Panc1 (cell line): ENCODE measurements at regions not wholly inside any gene's neighbourhood (a gene's known extent, or its start where the extent isn't known, plus 50 kb on each side); places are given as distances from the start of the nearest gene placed in this dataset.

Experiments
- ATAC-seq: fragments of 200-7000 bp; cut with Tn5 transposase; 2 replicates; pipeline ENCODE4 v1.9.1; 2020; ENCODE audit warnings: mild to moderate bottlenecking, moderate library complexity
- BruUV-seq: library from RNA; stranded (reverse); fragments of 400-500 nt; replicated peaks from 2 replicates; lab custom pipeline; 2021; lab: Mats Ljungman, UMichigan
- CTCF ChIA-PET: fragments of 300-600 bp; sonication (Branson Sonifier 250); formaldehyde crosslinking; loops from one replicate; lab custom pipeline; 2022; ENCODE audit warnings: antibody characterized with exemption; lab: Charles Lee
- POLR2A ChIA-PET: fragments of 300-600 bp; sonication (Branson Sonifier 250); formaldehyde crosslinking; loops from one replicate; lab custom pipeline; 2022; ENCODE audit warnings: antibody characterized with exemption; lab: Charles Lee
- DNase-seq: peaks from one replicate; pipeline ENCODE4 v3.0.0-alpha.2; 2010; ENCODE audit warnings: low read depth, low spot score
- H3K27ac ChIP-seq: 2 replicates; pipeline ENCODE4 v1.5.1; 2011; ENCODE audit warnings: mild to moderate bottlenecking, low read length, inconsistent platforms
- H3K27me3 ChIP-seq: fragments of 200-500 bp; sonication (Bioruptor generic); 2 replicates; pipeline ENCODE4 v1.6.0; 2014; ENCODE audit warnings: low read length, inconsistent platforms; ENCODE audit not compliant: control insufficient read depth, insufficient read depth
- H3K36me3 ChIP-seq: fragments of 200-500 bp; sonication (Bioruptor generic); 2 replicates; pipeline ENCODE4 v1.5.1; 2014; ENCODE audit warnings: inconsistent platforms, mild to moderate bottlenecking, low read length, moderate library complexity; ENCODE audit not compliant: control insufficient read depth, insufficient read depth
- H3K4me1 ChIP-seq: 2 replicates; pipeline ENCODE4 v1.5.1; 2011; ENCODE audit warnings: inconsistent platforms, mild to moderate bottlenecking, low read length, moderate library complexity; ENCODE audit not compliant: control insufficient read depth, insufficient read depth
- H3K4me3 ChIP-seq, 2 experiments: 2 replicates each; pipeline ENCODE4 v1.5.1; 2011 to 2012; ENCODE audit warnings: low read depth in 2 of 2, low read length in 2 of 2, mild to moderate bottlenecking in 2 of 2, inconsistent platforms in 1 of 2, moderate library complexity in 1 of 2
- H3K9me3 ChIP-seq: fragments of 200-500 bp; sonication (Bioruptor generic); 2 replicates; pipeline ENCODE4 v1.5.1; 2014; ENCODE audit warnings: low read depth, mild to moderate bottlenecking, inconsistent platforms, low read length, moderate library complexity; ENCODE audit not compliant: control insufficient read depth, insufficient read depth
- CTCF ChIP-seq: fragments of 450-650 bp; IDR thresholded peaks from 2 replicates; pipeline ENCODE4 v1.5.1; 2017; ENCODE audit warnings: mild to moderate bottlenecking
- POLR2AphosphoS5 ChIP-seq: IDR thresholded peaks from 2 replicates; pipeline ENCODE4 v1.6.1; 2012; ENCODE audit warnings: mild to moderate bottlenecking, low read depth, low read length, moderate library complexity
- SIN3A ChIP-seq: IDR thresholded peaks from 2 replicates; pipeline ENCODE4 v1.6.1; 2012; ENCODE audit warnings: low read depth, mild to moderate bottlenecking, low read length, moderate library complexity, borderline replicate concordance; ENCODE audit not compliant: insufficient read depth
- TCF7L2 ChIP-seq: IDR thresholded peaks from 2 replicates; pipeline ENCODE4 v1.6.1; 2011; ENCODE audit warnings: mild to moderate bottlenecking, low read depth, low read length, inconsistent platforms
- in situ Hi-C: cut with HindIII; loops from 2 replicates; pipeline ENCODE4 v1.10.0; 2016; ENCODE audit warnings: low sequenced_read_pairs, low pct_unique_long_range_greater_than_20kb
- intact Hi-C: fragments of 100-400 bp; cut with micrococcal nuclease; formaldehyde crosslinking; loops from one replicate; pipeline ENCODE4 v1.10.0; 2022; ENCODE audit not compliant: unreplicated experiment
- TF ChIP-seq, protein P1 (sequence below), 2 experiments: IDR thresholded peaks; 2 replicates each; pipeline ENCODE4 v1.6.1; 2011 to 2012; ENCODE audit warnings: low read depth in 2 of 2, control low read depth in 1 of 2, low read length in 1 of 2, mild to moderate bottlenecking in 1 of 2, moderate library complexity in 1 of 2; ENCODE audit not compliant: insufficient read depth in 1 of 2

GRCh38 chr16:66121466-66121865 is 245.0 kb upstream of the CDH5 start:
- ATAC-seq = no peak
- H3K9me3 ChIP-seq = no peaks in the 10 kb centered on the region
- no peaks in the 10 kb centered on the region for H3K4me1 ChIP-seq
- H3K36me3 ChIP-seq = no peaks in the 10 kb centered on the region
- in situ Hi-C loops = no loop called here
- H3K4me3 ChIP-seq = no peak overlapping the region
- H3K27me3 ChIP-seq = no peaks in the 10 kb centered on the region; the same call in 1 of the 2 replicates
- no TSS peak for BruUV-seq
- DNase-seq = no peak
- ChIA-PET POLR2A (no interaction called here), CTCF (no interaction called here)
- no peak for TF ChIP-seq CTCF
- no peak for TF ChIP-seq SIN3A
- TF ChIP-seq, protein P1, sequence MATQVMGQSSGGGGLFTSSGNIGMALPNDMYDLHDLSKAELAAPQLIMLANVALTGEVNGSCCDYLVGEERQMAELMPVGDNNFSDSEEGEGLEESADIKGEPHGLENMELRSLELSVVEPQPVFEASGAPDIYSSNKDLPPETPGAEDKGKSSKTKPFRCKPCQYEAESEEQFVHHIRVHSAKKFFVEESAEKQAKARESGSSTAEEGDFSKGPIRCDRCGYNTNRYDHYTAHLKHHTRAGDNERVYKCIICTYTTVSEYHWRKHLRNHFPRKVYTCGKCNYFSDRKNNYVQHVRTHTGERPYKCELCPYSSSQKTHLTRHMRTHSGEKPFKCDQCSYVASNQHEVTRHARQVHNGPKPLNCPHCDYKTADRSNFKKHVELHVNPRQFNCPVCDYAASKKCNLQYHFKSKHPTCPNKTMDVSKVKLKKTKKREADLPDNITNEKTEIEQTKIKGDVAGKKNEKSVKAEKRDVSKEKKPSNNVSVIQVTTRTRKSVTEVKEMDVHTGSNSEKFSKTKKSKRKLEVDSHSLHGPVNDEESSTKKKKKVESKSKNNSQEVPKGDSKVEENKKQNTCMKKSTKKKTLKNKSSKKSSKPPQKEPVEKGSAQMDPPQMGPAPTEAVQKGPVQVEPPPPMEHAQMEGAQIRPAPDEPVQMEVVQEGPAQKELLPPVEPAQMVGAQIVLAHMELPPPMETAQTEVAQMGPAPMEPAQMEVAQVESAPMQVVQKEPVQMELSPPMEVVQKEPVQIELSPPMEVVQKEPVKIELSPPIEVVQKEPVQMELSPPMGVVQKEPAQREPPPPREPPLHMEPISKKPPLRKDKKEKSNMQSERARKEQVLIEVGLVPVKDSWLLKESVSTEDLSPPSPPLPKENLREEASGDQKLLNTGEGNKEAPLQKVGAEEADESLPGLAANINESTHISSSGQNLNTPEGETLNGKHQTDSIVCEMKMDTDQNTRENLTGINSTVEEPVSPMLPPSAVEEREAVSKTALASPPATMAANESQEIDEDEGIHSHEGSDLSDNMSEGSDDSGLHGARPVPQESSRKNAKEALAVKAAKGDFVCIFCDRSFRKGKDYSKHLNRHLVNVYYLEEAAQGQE (IDR thresholded peaks at IDR 0.05; ENCODE audit: insufficient read depth in 1 of 2, low read depth in 2 of 2, low read length in 1 of 2) = no peak
- no peak for TF ChIP-seq TCF7L2
- TF ChIP-seq POLR2AphosphoS5 = no peak
- H3K27ac ChIP-seq = no peak overlapping the region
- intact Hi-C loops = no loop called here

- TF ChIP-seq CTCF (no peak), TCF7L2 (no peak), POLR2AphosphoS5 (no peak), SIN3A (no peak)
- TF ChIP-seq, protein P1 (IDR thresholded peaks at IDR 0.05; ENCODE audit: insufficient read depth in 1 of 2, low read depth in 2 of 2, low read length in 1 of 2) = no peak
- Histone ChIP-seq H3K4me1 (no peaks in the 10 kb centered on the region), H3K36me3 (no peaks in the 10 kb centered on the region), H3K27me3 (no peaks in the 10 kb centered on the region; the same call in 1 of the 2 replicates), H3K4me3 (no peak overlapping the region), H3K27ac (no peak overlapping the region), H3K9me3 (no peaks in the 10 kb centered on the region)
- intact Hi-C loops (no loop called here), in situ Hi-C loops (no loop called here)
- DNase-seq = no peak
- ChIA-PET POLR2A (no interaction called here), CTCF (no interaction called here)
- ATAC-seq = no peak
- no TSS peak for BruUV-seq
Measured at GRCh38 chr16:66120656-66121055, 245.8 kb upstream of the CDH5 start.
